A549 (cell line): ENCODE measurements at regions not wholly inside any gene's neighbourhood (a gene's known extent, or its start where the extent isn't known, plus 50 kb on each side); places are given as distances from the start of the nearest gene placed in this dataset.

Experiments
- ATAC-seq, 2 experiments: fragments of 200-7000 bp in 1 of 2; fragments of >200 bp in 1 of 2; cut with Nextera tagmentation in 1 of 2; cut with Tn5 transposase in 1 of 2; 3 replicates each; pipeline versions ENCODE4 v1.8.0 to v1.9.1; 2018 to 2020; ENCODE audit warnings: mild to moderate bottlenecking in 1 of 2, moderate library complexity in 1 of 2
- CTCF ChIA-PET: fragments of 300-600 bp; sonication (Branson Sonifier 250); formaldehyde crosslinking; extraction: SDS; loops from one replicate; lab custom pipeline; 2021; ENCODE audit warnings: antibody characterized with exemption, inconsistent platforms; lab: Yijun Ruan, JAX
- POLR2A ChIA-PET: fragments of 350-600 bp; formaldehyde crosslinking; extraction: SDS; loops from one replicate; lab custom pipeline; 2021; ENCODE audit warnings: antibody characterized with exemption, inconsistent platforms; lab: Yijun Ruan, JAX
- DNase-seq, 2 experiments: peaks; one replicate each; pipeline versions ENCODE4 v3.0.0 to v3.0.0-alpha.2; 2011 to 2016; ENCODE audit warnings: low read depth in 1 of 2, low spot score in 1 of 2
- FAIRE-seq: peaks from 2 replicates; lab custom pipeline; 2011; peaks lifted over from hg19 to GRCh38; lab: Jason Lieb, UNC
- H3K27ac ChIP-seq, 2 experiments: fragments of >200 bp; sonication (Bioruptor Twin); formaldehyde crosslinking; 3 replicates each; pipeline ENCODE4 v1.5.1; 2016 to 2017
- H3K4me1 ChIP-seq: fragments of >200 bp; sonication (Bioruptor Twin); formaldehyde crosslinking; 3 replicates; pipeline ENCODE4 v1.6.1; 2016
- H3K4me2 ChIP-seq: fragments of >200 bp; sonication (Bioruptor Twin); formaldehyde crosslinking; 3 replicates; pipeline ENCODE4 v1.6.1; 2016
- H3K4me3 ChIP-seq: fragments of >200 bp; sonication (Bioruptor Twin); formaldehyde crosslinking; 3 replicates; pipeline ENCODE4 v1.5.1; 2016
- H3K9me3 ChIP-seq: fragments of >200 bp; sonication (Bioruptor Twin); formaldehyde crosslinking; 3 replicates; pipeline ENCODE4 v1.6.1; 2016
- BCL3 ChIP-seq: fragments of >200 bp; sonication (Bioruptor Twin); formaldehyde crosslinking; IDR thresholded peaks from 3 replicates; pipeline ENCODE4 v1.6.1; 2016
- CEBPB ChIP-seq, 2 experiments: fragments of >200 bp in 1 of 2; sonication (Bioruptor Twin) in 1 of 2; formaldehyde crosslinking in 1 of 2; IDR thresholded peaks; 2 replicates each; pipeline ENCODE4 v1.6.1; 2012 to 2016
- CHD2 ChIP-seq: fragments of 150-350 bp; IDR thresholded peaks from 2 replicates; pipeline ENCODE4 v1.6.1; 2014; ENCODE audit warnings: low read length; ENCODE audit not compliant: partially characterized antibody
- CHD4 ChIP-seq: fragments of 200-600 bp; sonication (generic); IDR thresholded peaks from 2 replicates; pipeline ENCODE4 v1.6.1; 2016; ENCODE audit warnings: antibody characterized with exemption, mild to moderate bottlenecking, borderline replicate concordance
- EP300 ChIP-seq, 2 experiments: fragments of >200 bp; sonication (Bioruptor Twin); formaldehyde crosslinking; IDR thresholded peaks; 2 replicates in 1 of 2; 3 replicates in 1 of 2; pipeline ENCODE4 v1.6.1; 2016 to 2017
- FOSB ChIP-seq: fragments of 250-450 bp; sonication (Bioruptor Pico); IDR thresholded peaks from 2 replicates; pipeline ENCODE4 v1.5.0; 2020; ENCODE audit warnings: mild to moderate bottlenecking, moderate library complexity
- FOSL2 ChIP-seq, 2 experiments: fragments of 450-650 bp in 1 of 2; fragments of >200 bp in 1 of 2; sonication (Bioruptor Twin) in 1 of 2; formaldehyde crosslinking; IDR thresholded peaks; 2 replicates each; pipeline versions ENCODE4 v1.5.0 to v1.6.1; 2016 to 2020; ENCODE audit warnings: mild to moderate bottlenecking in 1 of 2, moderate library complexity in 1 of 2
- FOXS1 ChIP-seq: fragments of 250-450 bp; sonication (Bioruptor Pico); IDR thresholded peaks from 2 replicates; pipeline ENCODE4 v1.5.0; 2020; ENCODE audit warnings: mild to moderate bottlenecking, moderate library complexity
- HDAC2 ChIP-seq: fragments of 200-600 bp; sonication (generic); IDR thresholded peaks from 2 replicates; pipeline ENCODE4 v1.6.1; 2016
- JUNB ChIP-seq: fragments of >200 bp; sonication (Bioruptor Twin); formaldehyde crosslinking; IDR thresholded peaks from 2 replicates; pipeline ENCODE4 v1.6.1; 2016
- KDM1A ChIP-seq: fragments of 200-600 bp; sonication (generic); IDR thresholded peaks from 2 replicates; pipeline ENCODE4 v1.6.1; 2016; ENCODE audit warnings: low read depth, mild to moderate bottlenecking
- MAZ ChIP-seq: fragments of 150-350 bp; IDR thresholded peaks from 2 replicates; pipeline ENCODE4 v1.6.1; 2014; ENCODE audit warnings: antibody characterized with exemption, low read depth, low read length, borderline replicate concordance
- NPAS2 ChIP-seq: fragments of 250-450 bp; sonication (Bioruptor Pico); IDR thresholded peaks from 2 replicates; pipeline ENCODE4 v1.8.0; 2022; ENCODE audit warnings: mild to moderate bottlenecking, moderate library complexity, borderline replicate concordance
- RNF2 ChIP-seq: fragments of 200-600 bp; sonication (generic); IDR thresholded peaks from 2 replicates; pipeline ENCODE4 v1.6.1; 2016; ENCODE audit warnings: low read depth, mild to moderate bottlenecking, antibody characterized with exemption, moderate library complexity, borderline replicate concordance
- TFCP2L1 ChIP-seq: fragments of 250-450 bp; sonication (Bioruptor Pico); IDR thresholded peaks from 2 replicates; pipeline ENCODE4 v1.5.0; 2021; ENCODE audit warnings: mild to moderate bottlenecking
- ZNF302 ChIP-seq: fragments of 250-450 bp; sonication (Bioruptor Pico); IDR thresholded peaks from 2 replicates; pipeline ENCODE4 v1.9.0; 2021; ENCODE audit warnings: inconsistent platforms, mild to moderate bottlenecking, moderate library complexity
- WGBS: methylation state at CpG from one replicate; pipeline ENCODE4 v1.1.6; 2017; ENCODE audit errors: missing lambda C conversion rate; 5-methylcytosine and 5-hydroxymethylcytosine counted together
- TF ChIP-seq, protein P1 (sequence below): fragments of 200-600 bp; sonication (generic); IDR thresholded peaks from 2 replicates; pipeline ENCODE4 v1.6.1; 2016; ENCODE audit warnings: antibody characterized with exemption, mild to moderate bottlenecking, moderate library complexity
- TF ChIP-seq, protein P2 (sequence below): IDR thresholded peaks from 2 replicates; pipeline ENCODE4 v1.6.1; 2012; ENCODE audit warnings: low read depth, borderline replicate concordance
- TF ChIP-seq, protein P3 (sequence below): fragments of 250-450 bp; sonication (Bioruptor Pico); IDR thresholded peaks from 2 replicates; pipeline ENCODE4 v1.5.0; 2021; ENCODE audit warnings: mild to moderate bottlenecking, moderate library complexity, borderline replicate concordance

GRCh38 chr10:28778524-28778923, 101.2 kb downstream of the BAMBI start:
- H3K4me3 ChIP-seq: no peak overlapping the region
- FAIRE-seq (no peak), DNase-seq (peak in 1 of 2 experiments; percentile 32), ATAC-seq (0 out of 6 replicates have a peak, but pooled peaks of 1 of the 2 experiments have one; percentile 24)
- peaks cover 31% of the 10 kb centered on the region for H3K4me1 ChIP-seq
- 76% methylated on average over 2 of the region's 2 CpGs for WGBS
- no peaks in the 10 kb centered on the region for H3K9me3 ChIP-seq
- no peak for TF ChIP-seq MAZ
- TF ChIP-seq FOSL2 (IDR thresholded peaks at IDR 0.05): no peak
- TF ChIP-seq FOSL2 (CRISPR knock-in tag; IDR thresholded peaks at IDR 0.05): peak; percentile 58
- H3K27ac ChIP-seq: no peak overlapping the region
- CTCF ChIA-PET: no interaction called here
- POLR2A ChIA-PET: no interaction called here
- 0 out of 3 replicates have a peak overlapping the region, but pooled peaks have one; percentile 6 for H3K4me2 ChIP-seq

GRCh38 chr10:28781296-28781695, 104.0 kb downstream of the BAMBI start:
- DNase-seq (no peak), ATAC-seq (no peak), FAIRE-seq (no peak)
- peaks cover 18% of the 10 kb centered on the region for H3K4me1 ChIP-seq
- H3K4me2 ChIP-seq: no peak overlapping the region
- ChIA-PET CTCF (no interaction called here), POLR2A (no interaction called here)
- no peak overlapping the region for H3K4me3 ChIP-seq
- WGBS: 64% methylated on average over 5 of the region's 5 CpGs
- no peak overlapping the region for H3K27ac ChIP-seq
- no peaks in the 10 kb centered on the region for H3K9me3 ChIP-seq
- no peak for TF ChIP-seq JUNB
- TF ChIP-seq CEBPB (IDR thresholded peaks at IDR 0.05): no peak
- TF ChIP-seq FOXS1: no peak
- TF ChIP-seq CHD2: no peak
- no peak for TF ChIP-seq CHD4
- no peak for TF ChIP-seq RNF2
- no peak for TF ChIP-seq HDAC2
- TF ChIP-seq TFCP2L1 (CRISPR knock-in tag): no peak
- TF ChIP-seq, protein P1, sequence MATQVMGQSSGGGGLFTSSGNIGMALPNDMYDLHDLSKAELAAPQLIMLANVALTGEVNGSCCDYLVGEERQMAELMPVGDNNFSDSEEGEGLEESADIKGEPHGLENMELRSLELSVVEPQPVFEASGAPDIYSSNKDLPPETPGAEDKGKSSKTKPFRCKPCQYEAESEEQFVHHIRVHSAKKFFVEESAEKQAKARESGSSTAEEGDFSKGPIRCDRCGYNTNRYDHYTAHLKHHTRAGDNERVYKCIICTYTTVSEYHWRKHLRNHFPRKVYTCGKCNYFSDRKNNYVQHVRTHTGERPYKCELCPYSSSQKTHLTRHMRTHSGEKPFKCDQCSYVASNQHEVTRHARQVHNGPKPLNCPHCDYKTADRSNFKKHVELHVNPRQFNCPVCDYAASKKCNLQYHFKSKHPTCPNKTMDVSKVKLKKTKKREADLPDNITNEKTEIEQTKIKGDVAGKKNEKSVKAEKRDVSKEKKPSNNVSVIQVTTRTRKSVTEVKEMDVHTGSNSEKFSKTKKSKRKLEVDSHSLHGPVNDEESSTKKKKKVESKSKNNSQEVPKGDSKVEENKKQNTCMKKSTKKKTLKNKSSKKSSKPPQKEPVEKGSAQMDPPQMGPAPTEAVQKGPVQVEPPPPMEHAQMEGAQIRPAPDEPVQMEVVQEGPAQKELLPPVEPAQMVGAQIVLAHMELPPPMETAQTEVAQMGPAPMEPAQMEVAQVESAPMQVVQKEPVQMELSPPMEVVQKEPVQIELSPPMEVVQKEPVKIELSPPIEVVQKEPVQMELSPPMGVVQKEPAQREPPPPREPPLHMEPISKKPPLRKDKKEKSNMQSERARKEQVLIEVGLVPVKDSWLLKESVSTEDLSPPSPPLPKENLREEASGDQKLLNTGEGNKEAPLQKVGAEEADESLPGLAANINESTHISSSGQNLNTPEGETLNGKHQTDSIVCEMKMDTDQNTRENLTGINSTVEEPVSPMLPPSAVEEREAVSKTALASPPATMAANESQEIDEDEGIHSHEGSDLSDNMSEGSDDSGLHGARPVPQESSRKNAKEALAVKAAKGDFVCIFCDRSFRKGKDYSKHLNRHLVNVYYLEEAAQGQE: no peak
- no peak for TF ChIP-seq EP300 (IDR thresholded peaks at IDR 0.05)
- TF ChIP-seq FOSL2 (IDR thresholded peaks at IDR 0.05): no peak
- TF ChIP-seq FOSL2 (CRISPR knock-in tag; IDR thresholded peaks at IDR 0.05): no peak
- no peak for TF ChIP-seq FOSB (CRISPR knock-in tag)
- TF ChIP-seq, protein P2, sequence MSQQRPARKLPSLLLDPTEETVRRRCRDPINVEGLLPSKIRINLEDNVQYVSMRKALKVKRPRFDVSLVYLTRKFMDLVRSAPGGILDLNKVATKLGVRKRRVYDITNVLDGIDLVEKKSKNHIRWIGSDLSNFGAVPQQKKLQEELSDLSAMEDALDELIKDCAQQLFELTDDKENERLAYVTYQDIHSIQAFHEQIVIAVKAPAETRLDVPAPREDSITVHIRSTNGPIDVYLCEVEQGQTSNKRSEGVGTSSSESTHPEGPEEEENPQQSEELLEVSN: no peak
- TF ChIP-seq, protein P3, sequence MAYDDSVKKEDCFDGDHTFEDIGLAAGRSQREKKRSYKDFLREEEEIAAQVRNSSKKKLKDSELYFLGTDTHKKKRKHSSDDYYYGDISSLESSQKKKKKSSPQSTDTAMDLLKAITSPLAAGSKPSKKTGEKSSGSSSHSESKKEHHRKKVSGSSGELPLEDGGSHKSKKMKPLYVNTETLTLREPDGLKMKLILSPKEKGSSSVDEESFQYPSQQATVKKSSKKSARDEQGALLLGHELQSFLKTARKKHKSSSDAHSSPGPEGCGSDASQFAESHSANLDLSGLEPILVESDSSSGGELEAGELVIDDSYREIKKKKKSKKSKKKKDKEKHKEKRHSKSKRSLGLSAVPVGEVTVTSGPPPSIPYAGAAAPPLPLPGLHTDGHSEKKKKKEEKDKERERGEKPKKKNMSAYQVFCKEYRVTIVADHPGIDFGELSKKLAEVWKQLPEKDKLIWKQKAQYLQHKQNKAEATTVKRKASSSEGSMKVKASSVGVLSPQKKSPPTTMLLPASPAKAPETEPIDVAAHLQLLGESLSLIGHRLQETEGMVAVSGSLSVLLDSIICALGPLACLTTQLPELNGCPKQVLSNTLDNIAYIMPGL (CRISPR knock-in tag): no peak
- TF ChIP-seq BCL3: no peak
- TF ChIP-seq MAZ: no peak
- TF ChIP-seq NPAS2 (CRISPR knock-in tag): no peak
- TF ChIP-seq KDM1A: no peak
- no peak for TF ChIP-seq ZNF302 (CRISPR knock-in tag)
